HepG2 (cell line): ENCODE measurements at regions not wholly inside any gene's neighbourhood (a gene's known extent, or its start where the extent isn't known, plus 50 kb on each side); places are given as distances from the start of the nearest gene placed in this dataset.

ENCODE experiments used
- ATAC-seq: fragments of 200-7000 bp; cut with Tn5 transposase; 3 replicates; pipeline ENCODE4 v1.9.1; 2020; ENCODE audit warnings: mild to moderate bottlenecking, moderate library complexity
- BruUV-seq: library from RNA; stranded (reverse); fragments of 400-500 nt; replicated peaks from 2 replicates; lab custom pipeline; 2021; lab: Mats Ljungman, UMichigan
- CTCF ChIA-PET: fragments of 300-600 bp; formaldehyde crosslinking; extraction: SDS; loops from one replicate; lab custom pipeline; 2021; ENCODE audit warnings: low total read pairs, inconsistent platforms, low intra/inter-chr PET ratio; lab: Yijun Ruan, JAX
- POLR2A ChIA-PET: fragments of 350-600 bp; sonication (Branson Sonifier 250); formaldehyde crosslinking; loops from one replicate; lab custom pipeline; 2020; ENCODE audit warnings: antibody characterized with exemption, inconsistent platforms; lab: Yijun Ruan, JAX
- DNase-seq: peaks from one replicate; pipeline ENCODE4 v3.0.0-alpha.2; 2015; ENCODE audit warnings: low spot score
- FAIRE-seq: peaks from 3 replicates; lab custom pipeline; 2011; peaks lifted over from hg19 to GRCh38; lab: Jason Lieb, UNC
- H2AFZ ChIP-seq: one replicate; pipeline ENCODE4 v1.6.1; 2011; ENCODE audit warnings: low read length, inconsistent platforms
- H3K27ac ChIP-seq: fragments of 300-600 bp; 3 replicates; pipeline ENCODE4 v1.8.0; 2011; ENCODE audit warnings: mixed run types, mild to moderate bottlenecking, mixed read lengths, low read length, inconsistent platforms; ENCODE audit not compliant: insufficient read depth; ENCODE audit errors: extremely low read length
- H3K27me3 ChIP-seq, 2 experiments: fragments of 200-600 bp in 1 of 2; 2 replicates in 1 of 2; 3 replicates in 1 of 2; pipeline versions ENCODE4 v1.6.0 to v1.8.0; 2011; ENCODE audit warnings: low read length in 2 of 2, mild to moderate bottlenecking in 2 of 2, moderate library complexity in 2 of 2, inconsistent platforms in 1 of 2; ENCODE audit not compliant: insufficient read depth in 2 of 2, control insufficient read depth in 1 of 2
- H3K36me3 ChIP-seq, 2 experiments: fragments of 200-600 bp in 1 of 2; replicated peaks in 1 of 2; 2 replicates in 1 of 2; 3 replicates in 1 of 2; pipeline versions ENCODE4 v1.5.1 to v1.8.0; 2011; ENCODE audit warnings: low read length in 2 of 2, inconsistent platforms in 1 of 2; ENCODE audit not compliant: insufficient read depth in 2 of 2, control insufficient read depth in 1 of 2
- H3K4me1 ChIP-seq: 2 replicates; pipeline ENCODE4 v1.5.1; 2012; ENCODE audit warnings: low read length, inconsistent platforms; ENCODE audit not compliant: insufficient read depth
- H3K4me2 ChIP-seq: 2 replicates; pipeline ENCODE4 v1.6.0; 2011; ENCODE audit warnings: low read depth, low read length, inconsistent platforms
- H3K4me3 ChIP-seq, 3 experiments: fragments of 200-600 bp in 1 of 3; sonication (generic), shearing (Covaris generic) in 1 of 3; replicated peaks in 1 of 3; 2 replicates each; pipeline ENCODE4 v1.5.1; 2011 to 2016; ENCODE audit warnings: low read length in 3 of 3, inconsistent platforms in 2 of 3, low read depth in 2 of 3, mild to moderate bottlenecking in 2 of 3, control low read depth in 1 of 3, mixed read lengths in 1 of 3; ENCODE audit not compliant: insufficient read depth in 1 of 3
- H3K79me2 ChIP-seq: one replicate; pipeline ENCODE4 v1.6.1; 2011; ENCODE audit warnings: low read length, inconsistent platforms; ENCODE audit not compliant: insufficient read depth
- H3K9ac ChIP-seq: 2 replicates; pipeline ENCODE4 v1.6.0; 2011; ENCODE audit warnings: mild to moderate bottlenecking, low read depth, low read length, inconsistent platforms; ENCODE audit not compliant: insufficient read depth
- H3K9me3 ChIP-seq: 2 replicates; pipeline ENCODE4 v1.5.1; 2012; ENCODE audit warnings: mild to moderate bottlenecking, low read length
- H4K20me1 ChIP-seq: 2 replicates; pipeline ENCODE4 v1.6.0; 2011; ENCODE audit warnings: inconsistent platforms, mild to moderate bottlenecking, low read length, moderate library complexity; ENCODE audit not compliant: insufficient read depth
- CREB3 ChIP-seq: sonication (generic); formaldehyde crosslinking; IDR thresholded peaks from 2 replicates; pipeline ENCODE4 v1.5.0; 2020; ENCODE audit warnings: missing genetic modification reagents
- ZFP37 ChIP-seq: sonication (generic); formaldehyde crosslinking; IDR thresholded peaks from 2 replicates; pipeline ENCODE4 v1.4.0; 2020; ENCODE audit warnings: missing genetic modification reagents, borderline replicate concordance
- ZSCAN20 ChIP-seq: sonication (generic); formaldehyde crosslinking; IDR thresholded peaks from 2 replicates; pipeline ENCODE4 v1.4.0; 2020; ENCODE audit warnings: missing genetic modification reagents, mild to moderate bottlenecking, borderline replicate concordance
- WGBS: methylation state at CpG from one replicate; pipeline ENCODE4 v1.1.6; 2017; ENCODE audit warnings: low lambda C conversion rate; 5-methylcytosine and 5-hydroxymethylcytosine counted together
- in situ Hi-C: cut with HindIII; loops from 2 replicates; pipeline ENCODE4 v1.10.0; 2017; ENCODE audit warnings: low pct_unique_long_range_greater_than_20kb; ENCODE audit not compliant: extremely low pct_ligation_motif_present
- intact Hi-C: fragments of 100-400 bp; cut with micrococcal nuclease; formaldehyde crosslinking; loops from one replicate; pipeline ENCODE4 v1.10.0; 2022; ENCODE audit not compliant: unreplicated experiment

GRCh38 chr13:34145061-34145460 lies 327.1 kb downstream of the RFC3 start:
- no peaks in the 10 kb centered on the region for H4K20me1 ChIP-seq
- H3K9me3 ChIP-seq: no peaks in the 10 kb centered on the region
- no peak overlapping the region for H3K4me3 ChIP-seq
- no peak overlapping the region for H3K4me2 ChIP-seq
- WGBS: 24% methylated on average over 3 of the region's 3 CpGs
- no peak for TF ChIP-seq ZFP37 (CRISPR knock-in tag)
- TF ChIP-seq ZSCAN20 (CRISPR knock-in tag): no peak
- no peak for TF ChIP-seq CREB3 (CRISPR knock-in tag)
- intact Hi-C loops: no loop called here
- no peaks in the 10 kb centered on the region for H3K27me3 ChIP-seq
- no peak for DNase-seq
- ChIA-PET POLR2A (no interaction called here), CTCF (no interaction called here)
- no peak overlapping the region for H2AFZ ChIP-seq
- no peak for FAIRE-seq
- ATAC-seq: no peak
- H3K4me1 ChIP-seq: no peaks in the 10 kb centered on the region; the same call in 1 of the 2 replicates
- in situ Hi-C loops: no loop called here
- H3K79me2 ChIP-seq: no peaks in the 10 kb centered on the region
- H3K27ac ChIP-seq: no peak overlapping the region
- no peaks in the 10 kb centered on the region for H3K36me3 ChIP-seq
- H3K9ac ChIP-seq: no peak overlapping the region
- no TSS peak for BruUV-seq

- H3K9ac ChIP-seq: no peak overlapping the region
- H4K20me1 ChIP-seq: no peaks in the 10 kb centered on the region
- H3K4me1 ChIP-seq: no peaks in the 10 kb centered on the region; the same call in 1 of the 2 replicates
- H3K27me3 ChIP-seq: no peaks in the 10 kb centered on the region
- FAIRE-seq (no peak), DNase-seq (no peak), ATAC-seq (no peak)
- H2AFZ ChIP-seq: no peak overlapping the region
- no peak overlapping the region for H3K4me3 ChIP-seq
- intact Hi-C loops: no loop called here
- 34% methylated on average over 6 of the region's 6 CpGs for WGBS
- in situ Hi-C loops: no loop called here
- POLR2A ChIA-PET: no interaction called here
- no TSS peak for BruUV-seq
- no peak for TF ChIP-seq ZFP37 (CRISPR knock-in tag)
- H3K9me3 ChIP-seq: no peaks in the 10 kb centered on the region
- H3K79me2 ChIP-seq: no peaks in the 10 kb centered on the region
- H3K36me3 ChIP-seq: no peaks in the 10 kb centered on the region
- no peak overlapping the region for H3K4me2 ChIP-seq
- CTCF ChIA-PET: no interaction called here
- H3K27ac ChIP-seq: no peak overlapping the region
These were observed 330.4 kb downstream of the RFC3 start for GRCh38 chr13:34148359-34148758.
